ENCODE measurements at regions not wholly inside any gene's neighbourhood (a gene's known extent, or its start where the extent isn't known, plus 50 kb on each side); places are given as distances from the start of the nearest gene placed in this dataset.

DNA sequence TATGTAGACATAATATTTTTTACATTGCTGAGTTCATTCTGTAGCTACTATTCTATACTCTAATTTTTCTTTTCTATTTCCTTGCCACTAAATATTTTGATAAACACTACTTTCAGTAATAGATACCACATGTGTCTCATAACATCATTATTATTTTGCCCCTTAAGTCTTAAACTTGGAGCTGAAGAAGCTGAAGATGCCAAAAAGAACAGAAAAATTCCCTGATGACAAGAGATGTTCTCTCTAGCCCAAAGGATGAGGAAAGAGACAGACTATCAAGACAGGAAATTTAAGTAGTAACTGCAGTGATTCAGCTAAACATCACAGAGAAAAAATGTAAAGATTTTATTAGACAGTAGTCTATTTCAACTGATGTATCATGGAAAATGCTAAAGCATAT lies 322.0 kb upstream of the KLHL1 start:
- TF ChIP-seq CTCF (IDR thresholded peaks at IDR 0.05; ENCODE audit: poor library complexity) (no peak), EZH2 (IDR thresholded peaks at IDR 0.05; ENCODE audit: borderline replicate concordance) (no peak)

Data from hepatocyte (in vitro differentiated cells).